Fibroblast of upper back skin (primary cell): ENCODE measurements at regions not wholly inside any gene's neighbourhood (a gene's known extent, or its start where the extent isn't known, plus 50 kb on each side); places are given as distances from the start of the nearest gene placed in this dataset.
A peak's percentile ranks its signal among the peaks of the same experiment; 100 is the strongest.

ENCODE experiments used
- DNase-seq: peaks from one replicate; pipeline ENCODE4 v3.0.0-alpha.2; 2013

DNA sequence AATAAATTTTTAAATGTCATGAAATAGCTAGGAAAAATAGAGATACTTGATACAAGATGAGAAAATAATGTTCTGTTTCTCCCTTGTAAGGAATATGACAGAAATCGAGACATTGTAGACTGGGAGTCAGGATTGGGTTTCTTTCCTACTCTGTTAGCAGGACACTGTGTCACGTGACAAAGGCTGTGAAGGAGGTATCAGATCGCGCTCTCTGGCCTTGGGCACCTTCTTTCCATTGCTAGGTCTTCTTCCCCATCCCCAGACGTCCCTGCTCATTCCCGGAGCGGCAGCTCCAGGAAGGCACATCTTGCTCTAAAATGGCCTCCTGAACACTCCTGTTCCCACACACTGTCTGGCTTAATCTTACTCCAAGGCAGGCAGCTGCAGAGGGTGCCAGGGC lies 133.4 kb downstream of the TM9SF2 start:
- DNase-seq: no peak

DNA sequence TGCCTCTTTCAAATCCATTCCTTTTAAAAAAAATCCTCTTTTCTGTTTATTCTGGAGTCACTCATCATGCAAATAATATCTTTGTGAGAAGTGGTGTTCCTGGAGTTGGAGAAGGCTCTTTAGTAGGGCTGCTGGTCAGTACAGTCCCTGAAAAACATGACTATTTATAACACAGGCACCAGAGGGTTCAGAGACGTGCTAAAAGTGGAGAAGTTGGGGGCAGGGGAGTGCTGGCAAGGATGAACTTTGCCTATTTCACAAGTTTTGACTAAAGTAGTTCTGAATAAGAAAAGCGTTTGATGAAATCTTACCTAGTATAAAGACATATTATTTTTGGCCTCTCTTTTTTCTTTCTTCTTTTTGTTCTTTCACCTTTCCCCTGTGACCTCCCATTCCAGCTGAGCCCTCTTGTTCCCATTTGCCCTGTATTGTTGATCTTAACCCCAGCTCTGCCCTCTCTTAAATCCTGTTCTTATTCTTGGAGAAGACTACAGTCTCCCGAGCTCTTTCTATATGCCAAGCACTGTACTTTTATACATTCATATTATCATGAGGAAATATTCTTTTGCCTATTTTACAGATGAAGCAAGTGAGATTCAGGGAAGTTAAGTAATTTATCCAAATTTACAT lies 129.1 kb downstream of the TM9SF2 start:
- DNase-seq: no peak

DNA sequence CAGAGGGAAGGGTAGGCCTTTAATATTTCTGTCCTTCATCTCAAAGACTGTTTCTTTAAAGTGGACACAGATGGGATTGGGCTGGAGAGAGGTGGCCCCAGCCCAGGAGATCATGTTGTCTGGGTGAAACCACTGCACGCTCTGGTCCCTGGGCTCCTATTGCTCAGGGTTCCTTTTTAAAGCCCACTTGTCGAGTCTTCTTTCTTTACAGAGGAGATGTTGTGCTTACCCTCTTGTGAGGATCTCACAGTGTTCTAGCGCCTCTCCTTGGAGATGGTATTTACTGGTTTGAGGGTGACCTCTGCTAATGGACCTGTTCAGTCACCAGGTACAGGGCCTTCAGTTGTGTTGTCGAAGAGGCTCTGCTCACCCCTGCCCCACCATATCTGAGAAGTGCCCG lies 128.4 kb downstream of the TM9SF2 start:
- DNase-seq: no peak

DNA sequence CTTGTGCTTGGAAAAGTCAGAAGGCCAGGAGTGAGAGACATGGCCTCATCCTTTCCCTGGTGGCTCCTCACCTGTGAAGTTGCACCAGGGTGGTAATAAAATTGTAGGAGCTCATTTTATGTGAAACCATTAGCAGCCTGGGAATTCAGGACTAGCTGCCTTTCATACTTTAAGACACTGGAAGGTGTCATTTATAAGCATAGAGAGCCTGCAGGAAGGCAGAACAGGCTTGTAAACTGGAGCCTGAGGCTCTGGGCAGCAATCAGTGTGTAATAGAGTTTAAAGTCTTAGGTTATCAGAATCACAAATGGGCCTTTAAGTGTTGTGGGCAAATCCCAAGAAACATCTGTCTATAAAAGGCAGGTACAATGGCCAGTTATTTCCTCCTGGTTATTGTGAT lies 127.2 kb downstream of the TM9SF2 start:
- no peak for DNase-seq

GRCh38 chr13:99626461-99627082 lies 125.3 kb downstream of the TM9SF2 start:
- DNase-seq: peak; percentile 77

GRCh38 chr13:99624936-99625540 lies 123.8 kb downstream of the TM9SF2 start:
- no peak for DNase-seq

- no peak for DNase-seq
Observed at GRCh38 chr13:99620806-99621205, 119.5 kb downstream of the TM9SF2 start.

DNA sequence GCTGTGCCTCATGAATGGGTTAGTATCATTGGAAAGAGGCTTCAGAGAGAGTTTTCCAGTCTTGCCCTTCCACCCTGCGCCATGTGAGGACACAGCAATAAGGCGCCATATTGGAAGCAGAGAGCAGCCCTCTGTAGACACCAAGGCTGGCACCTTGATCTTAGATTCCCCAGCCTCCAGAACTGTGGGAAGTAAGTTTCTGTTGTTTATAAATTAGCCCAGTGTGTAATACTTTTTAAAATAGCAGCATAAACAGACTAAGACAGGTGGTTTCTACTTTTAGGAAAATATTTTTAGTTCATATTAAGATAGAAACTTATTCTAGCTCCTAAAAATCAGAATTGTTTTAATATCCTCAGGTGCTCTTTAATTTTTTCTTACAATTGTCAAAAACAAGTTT lies 117.9 kb downstream of the TM9SF2 start:
- DNase-seq: no peak

DNA sequence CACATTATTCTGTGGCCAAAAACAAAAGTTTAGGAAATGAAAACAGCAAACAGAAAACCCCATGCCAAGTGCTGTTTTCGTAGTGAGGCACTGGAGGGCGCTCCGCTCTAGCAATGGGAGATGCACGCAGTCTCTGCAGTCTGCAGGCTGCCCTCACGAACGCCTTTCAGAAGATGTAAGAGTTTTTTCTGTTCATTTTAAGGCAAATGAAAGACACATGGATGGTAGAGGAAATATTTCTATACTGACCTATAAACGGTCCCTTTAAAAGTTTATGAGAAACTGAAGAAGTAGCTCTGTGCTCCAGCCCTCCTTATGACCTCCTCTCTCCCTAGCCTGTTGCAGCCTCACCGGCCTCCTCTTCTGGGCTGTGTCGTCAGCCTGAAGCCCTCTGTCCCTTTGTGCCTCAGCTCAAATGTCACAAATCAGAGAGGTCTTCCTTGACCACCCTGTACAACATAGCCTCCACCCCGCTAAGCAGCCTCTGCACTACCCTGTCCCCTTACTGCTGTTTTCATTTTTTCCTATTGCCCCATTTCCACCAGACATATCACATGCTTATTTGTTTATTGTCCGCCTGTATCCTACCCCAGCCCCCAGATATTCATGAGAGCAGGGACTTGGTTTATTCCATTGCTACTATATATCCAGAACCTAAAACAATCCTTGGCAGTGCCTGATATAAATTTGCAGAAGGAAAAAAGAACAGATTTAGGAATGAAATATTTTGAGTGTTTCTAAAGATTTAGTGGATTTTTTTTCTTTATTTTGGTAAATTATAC lies 116.4 kb downstream of the TM9SF2 start:
- peak; percentile 42 for DNase-seq

- no peak for DNase-seq
Observed at GRCh38 chr13:99614465-99614885, 113.2 kb downstream of the TM9SF2 start.
